ENCODE measurements at regions not wholly inside any gene's neighbourhood (a gene's known extent, or its start where the extent isn't known, plus 50 kb on each side); places are given as distances from the start of the nearest gene placed in this dataset.

DNA sequence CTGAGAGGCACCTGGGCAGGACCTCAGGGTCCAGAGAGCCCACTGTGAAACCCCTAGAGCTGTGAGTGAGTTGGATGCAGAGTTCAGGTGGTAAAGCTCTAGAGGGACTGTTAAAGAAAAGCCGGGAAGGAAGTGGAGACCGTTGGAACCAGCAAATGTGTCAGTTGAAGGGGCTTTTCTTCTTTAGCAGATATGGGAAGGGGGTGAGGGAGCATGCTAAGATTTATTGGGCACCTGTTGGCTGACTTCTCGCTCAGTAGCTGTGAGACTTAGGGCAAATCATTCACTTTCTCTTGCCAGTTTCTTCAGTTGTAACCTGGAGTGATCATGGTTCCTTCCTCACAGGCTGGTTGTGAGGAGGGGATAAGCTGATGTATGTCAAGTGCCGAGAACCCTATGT lies 287.7 kb downstream of the DHX35 start:
- Histone ChIP-seq H3K27ac (no peak overlapping the region), H3K9me3 (ENCODE audit: low read depth) (no peaks in the 10 kb centered on the region), H3K4me2 (ENCODE audit: unreplicated experiment) (no peak overlapping the region), H3K27me3 (replicated peaks; ENCODE audit: insufficient read depth) (no peaks in the 10 kb centered on the region), H4K20me1 (ENCODE audit: insufficient read depth) (no peaks in the 10 kb centered on the region), H3K36me3 (ENCODE audit: low read depth) (no peaks in the 10 kb centered on the region), H3K4me1 (ENCODE audit: insufficient read depth) (no peaks in the 10 kb centered on the region), H3K9me2 (ENCODE audit: insufficient read depth) (no peaks in the 10 kb centered on the region), H2AFZ (no peak overlapping the region), H3K4me3 (no peak overlapping the region), H3K79me2 (ENCODE audit: insufficient read depth) (no peaks in the 10 kb centered on the region), H3K9ac (no peak overlapping the region), H3F3A (ENCODE audit: insufficient read depth) (no peaks in the 10 kb centered on the region)
- WGBS, 2 experiments (ENCODE audit: low coverage in 1 of 2, low lambda C conversion rate in 2 of 2, missing lambda C conversion rate in 2 of 2) = 50 to 63% methylated on average over 4 of the region's 4 CpGs
- no peak for DNase-seq
- in situ Hi-C loops (cut with MboI) = no loop called here
- no peak for TF ChIP-seq EZH2 (IDR thresholded peaks at IDR 0.05; ENCODE audit: insufficient read depth, poor library complexity, severe bottlenecking)
- no peak for TF ChIP-seq EZH2phosphoT487 (IDR thresholded peaks at IDR 0.05; ENCODE audit: insufficient read depth, low read depth)

DNA sequence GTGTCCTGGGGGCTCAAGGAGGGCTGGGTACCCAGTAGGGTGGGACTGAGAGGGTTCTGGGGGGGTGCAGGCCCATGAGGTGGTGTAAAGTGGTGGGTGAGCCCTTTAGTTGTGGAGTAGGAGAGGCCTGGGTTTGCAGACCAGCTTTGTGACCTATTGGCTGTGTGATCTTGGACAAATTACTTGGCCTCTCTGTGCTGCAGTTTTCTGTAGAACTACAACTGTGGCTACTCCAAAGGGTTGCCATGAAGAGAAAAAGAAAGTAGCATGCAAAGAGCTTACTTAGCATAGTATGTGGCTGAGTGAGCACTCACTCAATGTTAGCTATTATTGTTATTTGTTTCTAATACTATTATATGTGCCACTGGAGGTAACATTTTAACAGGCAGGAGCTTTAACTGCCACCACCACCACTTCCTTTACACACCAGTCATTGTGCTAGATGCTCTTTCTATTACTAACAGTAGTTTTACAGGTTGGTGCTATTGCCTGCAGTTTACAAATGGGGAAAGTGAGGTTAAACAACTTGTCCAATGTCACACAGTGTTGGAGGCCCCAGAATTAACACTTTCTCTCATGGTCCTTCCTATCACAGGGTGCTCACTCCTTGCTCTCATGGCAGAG lies 286.8 kb downstream of the DHX35 start:
- no peaks in the 10 kb centered on the region for H3F3A ChIP-seq (ENCODE audit: insufficient read depth)
- H3K4me1 ChIP-seq (ENCODE audit: insufficient read depth) = no peaks in the 10 kb centered on the region
- no peaks in the 10 kb centered on the region for H3K9me3 ChIP-seq (ENCODE audit: low read depth)
- H3K27ac ChIP-seq = no peak overlapping the region
- H3K4me3 ChIP-seq = no peak overlapping the region
- DNase-seq = no peak
- no peak overlapping the region for H2AFZ ChIP-seq
- H3K27me3 ChIP-seq (replicated peaks; ENCODE audit: insufficient read depth) = no peaks in the 10 kb centered on the region
- no peaks in the 10 kb centered on the region for H3K9me2 ChIP-seq (ENCODE audit: insufficient read depth)
- H3K79me2 ChIP-seq (ENCODE audit: insufficient read depth) = no peaks in the 10 kb centered on the region
- H4K20me1 ChIP-seq (ENCODE audit: insufficient read depth) = no peaks in the 10 kb centered on the region
- no peak for TF ChIP-seq EZH2phosphoT487 (IDR thresholded peaks at IDR 0.05; ENCODE audit: insufficient read depth, low read depth)
- no peak for TF ChIP-seq EZH2 (IDR thresholded peaks at IDR 0.05; ENCODE audit: insufficient read depth, poor library complexity, severe bottlenecking)
- H3K9ac ChIP-seq = no peak overlapping the region
- in situ Hi-C loops (cut with MboI) = no loop called here
- H3K4me2 ChIP-seq (ENCODE audit: unreplicated experiment) = no peak overlapping the region
- no peaks in the 10 kb centered on the region for H3K36me3 ChIP-seq (ENCODE audit: low read depth)

DNA sequence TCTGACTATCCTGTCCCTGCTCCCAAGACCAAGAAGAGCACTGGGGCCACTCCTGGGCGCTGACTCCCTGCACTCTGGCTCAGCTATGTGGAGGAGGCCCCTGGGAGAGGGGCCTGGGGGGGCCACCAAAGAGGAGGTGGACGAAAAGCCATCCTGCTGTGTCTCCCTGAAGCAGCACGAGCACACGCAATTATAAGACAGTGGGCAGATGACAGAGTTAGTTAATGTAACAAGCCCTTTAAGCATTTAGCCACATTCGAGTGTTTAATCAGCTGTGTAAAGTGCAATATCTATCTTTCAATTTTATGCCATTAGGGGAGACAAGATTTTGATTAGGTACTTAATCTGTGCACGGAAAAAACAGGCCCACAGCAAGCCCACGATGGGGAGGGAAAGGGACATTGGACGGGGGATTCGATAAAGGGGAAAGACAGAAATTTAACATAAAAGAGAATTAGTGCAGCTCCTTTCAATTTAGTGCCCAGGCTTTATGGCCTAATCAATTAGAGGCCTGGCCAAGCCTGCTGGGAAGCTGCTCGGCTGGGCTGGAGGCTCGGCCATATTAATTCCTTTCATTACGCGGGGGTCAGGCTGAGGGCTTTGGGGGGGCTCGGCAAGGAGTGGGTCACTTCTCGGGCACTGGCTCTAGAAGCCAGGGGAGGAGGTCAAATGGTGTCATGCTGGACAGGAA lies 286.2 kb downstream of the DHX35 start:
- Histone ChIP-seq H3K27ac (no peak overlapping the region), H3K9me3 (ENCODE audit: low read depth) (no peaks in the 10 kb centered on the region), H3K36me3 (ENCODE audit: low read depth) (no peaks in the 10 kb centered on the region), H3F3A (ENCODE audit: insufficient read depth) (no peaks in the 10 kb centered on the region), H3K9me2 (ENCODE audit: insufficient read depth) (no peaks in the 10 kb centered on the region), H3K4me1 (ENCODE audit: insufficient read depth) (no peaks in the 10 kb centered on the region), H3K4me2 (ENCODE audit: unreplicated experiment) (no peak overlapping the region), H3K27me3 (replicated peaks; ENCODE audit: insufficient read depth) (no peaks in the 10 kb centered on the region), H3K4me3 (no peak overlapping the region), H3K79me2 (ENCODE audit: insufficient read depth) (no peaks in the 10 kb centered on the region), H4K20me1 (ENCODE audit: insufficient read depth) (no peaks in the 10 kb centered on the region), H3K9ac (no peak overlapping the region), H2AFZ (no peak overlapping the region)
- no peak for TF ChIP-seq EZH2 (IDR thresholded peaks at IDR 0.05; ENCODE audit: insufficient read depth, poor library complexity, severe bottlenecking)
- TF ChIP-seq EZH2phosphoT487 (IDR thresholded peaks at IDR 0.05; ENCODE audit: insufficient read depth, low read depth) = no peak
- DNase-seq = no peak
- WGBS, 2 experiments (ENCODE audit: low coverage in 1 of 2, low lambda C conversion rate in 2 of 2, missing lambda C conversion rate in 2 of 2) = 53 to 55% methylated on average over 15 of the region's 15 CpGs
- in situ Hi-C loops (cut with MboI) = no loop called here

DNA sequence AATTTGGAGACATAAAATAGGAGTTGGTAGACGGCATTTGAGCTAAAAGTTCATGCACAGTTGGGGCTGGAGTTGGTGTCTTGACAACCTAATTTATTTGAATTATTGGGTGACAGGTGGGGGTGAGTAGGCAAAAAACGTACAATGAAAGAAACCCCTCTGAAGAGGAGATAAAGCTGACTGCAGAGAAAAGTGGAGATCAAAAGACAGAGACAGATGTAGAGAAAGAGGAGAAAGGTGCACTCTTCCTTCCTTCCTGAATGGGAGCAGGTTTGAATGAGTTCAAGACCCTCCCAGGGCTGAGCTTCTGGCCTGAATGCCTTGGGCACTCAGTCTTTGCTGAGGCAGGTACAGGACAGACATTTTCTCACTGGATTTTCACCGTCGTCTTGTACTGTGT lies 284.3 kb downstream of the DHX35 start:
- Histone ChIP-seq H2AFZ (no peak overlapping the region), H3K36me3 (ENCODE audit: low read depth) (no peaks in the 10 kb centered on the region), H3K27me3 (replicated peaks; ENCODE audit: insufficient read depth) (no peaks in the 10 kb centered on the region), H3K4me1 (ENCODE audit: insufficient read depth) (no peaks in the 10 kb centered on the region), H3K27ac (no peak overlapping the region), H3K9me2 (ENCODE audit: insufficient read depth) (no peaks in the 10 kb centered on the region), H3F3A (ENCODE audit: insufficient read depth) (no peaks in the 10 kb centered on the region), H4K20me1 (ENCODE audit: insufficient read depth) (no peaks in the 10 kb centered on the region), H3K9me3 (ENCODE audit: low read depth) (no peaks in the 10 kb centered on the region), H3K4me3 (no peak overlapping the region), H3K9ac (no peak overlapping the region), H3K4me2 (ENCODE audit: unreplicated experiment) (no peak overlapping the region), H3K79me2 (ENCODE audit: insufficient read depth) (no peaks in the 10 kb centered on the region)
- TF ChIP-seq EZH2 (IDR thresholded peaks at IDR 0.05; ENCODE audit: insufficient read depth, poor library complexity, severe bottlenecking) (no peak), EZH2phosphoT487 (IDR thresholded peaks at IDR 0.05; ENCODE audit: insufficient read depth, low read depth) (no peak)
- in situ Hi-C loops (cut with MboI) = no loop called here
- no peak for DNase-seq
- WGBS, 2 experiments (ENCODE audit: low coverage in 1 of 2, low lambda C conversion rate in 2 of 2, missing lambda C conversion rate in 2 of 2) = 20 to 27% methylated on average over 4 of the region's 4 CpGs
